ENCODE measurements at regions not wholly inside any gene's neighbourhood (a gene's known extent, or its start where the extent isn't known, plus 50 kb on each side); places are given as distances from the start of the nearest gene placed in this dataset.
"Not testable (repeated sequence)": the region's sequence is repeated elsewhere in the genome, so short reads cannot be mapped to it uniquely, and the experiment has no call there.

DNA sequence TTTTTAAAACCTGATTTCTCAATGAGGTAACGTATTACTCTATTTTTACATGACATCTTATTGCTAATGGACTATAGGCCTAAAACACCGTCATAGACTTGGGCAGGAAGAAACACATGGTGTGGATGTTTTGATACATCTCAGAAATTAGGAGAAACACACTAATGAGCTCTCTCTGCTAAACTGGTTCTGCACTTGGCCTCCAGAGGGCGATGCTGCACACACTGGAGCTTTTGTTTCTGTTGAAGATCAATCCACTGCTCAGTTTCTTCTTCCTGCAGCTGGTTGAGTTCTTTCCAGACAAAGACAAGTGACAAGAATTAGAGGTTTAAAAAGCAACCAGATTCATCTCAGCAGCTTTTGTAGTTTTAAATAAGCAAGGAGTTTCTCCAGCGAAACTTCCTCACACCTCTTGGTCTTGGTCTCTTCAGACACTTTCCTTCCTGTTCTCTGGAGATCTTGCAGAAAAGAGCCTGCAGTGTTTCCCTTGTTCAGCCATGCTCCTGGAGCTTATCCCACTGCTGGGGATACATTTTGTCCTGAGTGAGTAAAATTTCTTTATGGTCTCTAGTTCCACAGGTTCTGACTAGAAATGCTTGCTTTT is 178.5 kb upstream of the OR4E1 start:
- Histone ChIP-seq H3K27ac (ENCODE audit: low read depth, low read length) (no peak overlapping the region), H3F3A (ENCODE audit: control insufficient read depth, insufficient read depth) (no peaks in the 10 kb centered on the region), H3K9me3 (ENCODE audit: control insufficient read depth, insufficient read depth, low read length) (no peaks in the 10 kb centered on the region), H4K20me1 (ENCODE audit: control insufficient read depth, insufficient read depth, low read depth, low read length) (no peaks in the 10 kb centered on the region), H3K4me1 (ENCODE audit: control insufficient read depth, low read length) (no peaks in the 10 kb centered on the region), H3K36me3 (ENCODE audit: control insufficient read depth, low read length) (no peaks in the 10 kb centered on the region), H3K27me3 (ENCODE audit: control insufficient read depth, low read length) (peaks cover 5% of the 10 kb centered on the region), H3K4me3 (ENCODE audit: low read length) (no peak overlapping the region), H3K79me2 (ENCODE audit: control insufficient read depth, low read length) (no peaks in the 10 kb centered on the region), H3K9me2 (replicated peaks; ENCODE audit: control insufficient read depth, low read length) (no peaks in the 10 kb centered on the region), H3K4me2 (ENCODE audit: low read length) (no peak overlapping the region)
- no peak for TF ChIP-seq EZH2phosphoT487 (IDR thresholded peaks at IDR 0.05; ENCODE audit: borderline replicate concordance, low read length)
- TF ChIP-seq, protein P1, sequence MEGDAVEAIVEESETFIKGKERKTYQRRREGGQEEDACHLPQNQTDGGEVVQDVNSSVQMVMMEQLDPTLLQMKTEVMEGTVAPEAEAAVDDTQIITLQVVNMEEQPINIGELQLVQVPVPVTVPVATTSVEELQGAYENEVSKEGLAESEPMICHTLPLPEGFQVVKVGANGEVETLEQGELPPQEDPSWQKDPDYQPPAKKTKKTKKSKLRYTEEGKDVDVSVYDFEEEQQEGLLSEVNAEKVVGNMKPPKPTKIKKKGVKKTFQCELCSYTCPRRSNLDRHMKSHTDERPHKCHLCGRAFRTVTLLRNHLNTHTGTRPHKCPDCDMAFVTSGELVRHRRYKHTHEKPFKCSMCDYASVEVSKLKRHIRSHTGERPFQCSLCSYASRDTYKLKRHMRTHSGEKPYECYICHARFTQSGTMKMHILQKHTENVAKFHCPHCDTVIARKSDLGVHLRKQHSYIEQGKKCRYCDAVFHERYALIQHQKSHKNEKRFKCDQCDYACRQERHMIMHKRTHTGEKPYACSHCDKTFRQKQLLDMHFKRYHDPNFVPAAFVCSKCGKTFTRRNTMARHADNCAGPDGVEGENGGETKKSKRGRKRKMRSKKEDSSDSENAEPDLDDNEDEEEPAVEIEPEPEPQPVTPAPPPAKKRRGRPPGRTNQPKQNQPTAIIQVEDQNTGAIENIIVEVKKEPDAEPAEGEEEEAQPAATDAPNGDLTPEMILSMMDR (IDR thresholded peaks at IDR 0.05; ENCODE audit: low read depth, low read length, poor library complexity, severe bottlenecking) = peak; percentile 76

DNA sequence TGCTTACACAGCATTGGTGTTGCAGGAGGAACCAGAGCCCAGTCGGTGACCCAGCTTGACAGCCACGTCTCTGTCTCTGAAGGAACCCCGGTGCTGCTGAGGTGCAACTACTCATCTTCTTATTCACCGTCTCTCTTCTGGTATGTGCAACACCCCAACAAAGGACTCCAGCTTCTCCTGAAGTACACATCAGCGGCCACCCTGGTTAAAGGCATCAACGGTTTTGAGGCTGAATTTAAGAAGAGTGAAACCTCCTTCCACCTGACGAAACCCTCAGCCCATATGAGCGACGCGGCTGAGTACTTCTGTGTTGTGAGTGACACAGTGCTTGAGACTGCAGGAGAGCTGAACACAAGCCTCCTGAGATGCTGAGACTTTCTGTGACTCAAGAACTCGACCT is 173.3 kb upstream of the OR4E1 start:
- H3K36me3 ChIP-seq (ENCODE audit: control insufficient read depth, low read length); H3K9me2 ChIP-seq (replicated peaks; ENCODE audit: control insufficient read depth, low read length); H3K27me3 ChIP-seq (ENCODE audit: control insufficient read depth, low read length); H3K27ac ChIP-seq (ENCODE audit: low read depth, low read length); H4K20me1 ChIP-seq (ENCODE audit: control insufficient read depth, insufficient read depth, low read depth, low read length); H3K9me3 ChIP-seq (ENCODE audit: control insufficient read depth, insufficient read depth, low read length); H3F3A ChIP-seq (ENCODE audit: control insufficient read depth, insufficient read depth); H3K4me1 ChIP-seq (ENCODE audit: control insufficient read depth, low read length); H3K79me2 ChIP-seq (ENCODE audit: control insufficient read depth, low read length); H3K4me2 ChIP-seq (ENCODE audit: low read length); H3K4me3 ChIP-seq (ENCODE audit: low read length): not testable (repeated sequence)

DNA sequence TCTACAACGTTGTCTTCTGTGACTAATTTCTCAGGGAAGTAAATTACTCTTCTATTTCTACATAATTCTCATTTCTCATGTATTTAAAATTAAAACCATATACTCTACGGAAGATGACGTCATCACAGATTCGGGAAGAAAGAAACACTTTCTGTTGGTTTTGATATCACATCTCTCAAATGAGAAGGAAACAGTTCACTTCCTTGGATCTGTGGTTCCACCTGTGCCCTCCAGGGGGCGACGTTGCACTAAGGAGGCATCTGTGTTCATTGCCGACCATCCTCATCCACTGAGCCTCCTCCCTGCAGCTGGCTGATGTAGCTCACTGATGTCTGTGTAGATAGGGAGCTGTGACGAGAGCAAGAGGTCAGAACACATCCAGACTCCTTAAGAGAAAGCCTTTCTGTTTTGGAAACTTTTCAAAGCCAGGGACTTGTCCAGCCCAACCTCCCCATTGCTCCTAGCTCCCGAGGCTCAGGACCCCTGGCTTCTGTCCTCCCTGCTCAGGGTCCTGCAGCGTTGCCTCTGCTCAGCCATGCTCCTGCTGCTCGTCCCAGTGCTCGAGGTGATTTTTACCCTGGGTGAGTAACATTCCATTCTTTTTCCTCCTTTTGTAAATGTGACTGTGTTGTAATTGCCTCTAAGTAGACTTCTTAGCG is 172.7 kb upstream of the OR4E1 start:
- H3K4me1 ChIP-seq (ENCODE audit: control insufficient read depth, low read length) = no peaks in the 10 kb centered on the region
- no peaks in the 10 kb centered on the region for H3F3A ChIP-seq (ENCODE audit: control insufficient read depth, insufficient read depth)
- H4K20me1 ChIP-seq (ENCODE audit: control insufficient read depth, insufficient read depth, low read depth, low read length) = no peaks in the 10 kb centered on the region
- no peaks in the 10 kb centered on the region for H3K9me3 ChIP-seq (ENCODE audit: control insufficient read depth, insufficient read depth, low read length)
- no peak for TF ChIP-seq EZH2phosphoT487 (IDR thresholded peaks at IDR 0.05; ENCODE audit: borderline replicate concordance, low read length)
- TF ChIP-seq, protein P1 (IDR thresholded peaks at IDR 0.05; ENCODE audit: low read depth, low read length, poor library complexity, severe bottlenecking) = peak; percentile 82
- no peak overlapping the region for H3K4me2 ChIP-seq (ENCODE audit: low read length)
- H3K9me2 ChIP-seq (replicated peaks; ENCODE audit: control insufficient read depth, low read length) = no peaks in the 10 kb centered on the region
- H3K4me3 ChIP-seq (ENCODE audit: low read length) = no peak overlapping the region
- no peak overlapping the region for H3K27ac ChIP-seq (ENCODE audit: low read depth, low read length)
- H3K79me2 ChIP-seq (ENCODE audit: control insufficient read depth, low read length) = no peaks in the 10 kb centered on the region
- peaks cover 8% of the 10 kb centered on the region for H3K27me3 ChIP-seq (ENCODE audit: control insufficient read depth, low read length)
- H3K36me3 ChIP-seq (ENCODE audit: control insufficient read depth, low read length) = no peaks in the 10 kb centered on the region

DNA sequence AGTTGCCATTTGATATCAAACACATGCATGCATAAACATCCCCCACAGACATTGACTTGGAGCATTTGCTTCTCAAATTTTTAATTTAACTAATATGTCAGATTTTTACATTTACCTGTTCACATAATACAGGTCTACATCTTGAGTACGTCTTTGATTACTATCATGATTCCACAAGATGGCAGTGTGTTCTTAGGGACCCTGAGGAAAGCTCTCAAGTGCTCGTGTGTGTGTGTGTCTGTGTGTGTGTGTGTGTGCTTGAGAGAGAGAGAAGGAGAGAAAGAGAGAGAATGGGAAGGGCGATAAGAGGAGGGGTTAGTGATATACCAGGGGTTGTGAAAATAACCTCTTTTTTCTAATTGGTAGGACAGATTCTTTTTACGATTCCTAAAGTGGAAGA is 167.1 kb upstream of the OR4E1 start:
- Histone ChIP-seq H4K20me1 (ENCODE audit: control insufficient read depth, insufficient read depth, low read depth, low read length) (no peaks in the 10 kb centered on the region), H3K36me3 (ENCODE audit: control insufficient read depth, low read length) (no peaks in the 10 kb centered on the region), H3K4me3 (ENCODE audit: low read length) (no peak overlapping the region), H3F3A (ENCODE audit: control insufficient read depth, insufficient read depth) (no peaks in the 10 kb centered on the region), H3K27me3 (ENCODE audit: control insufficient read depth, low read length) (peaks cover 9% of the 10 kb centered on the region), H3K4me1 (ENCODE audit: control insufficient read depth, low read length) (no peaks in the 10 kb centered on the region), H3K79me2 (ENCODE audit: control insufficient read depth, low read length) (no peaks in the 10 kb centered on the region), H3K27ac (ENCODE audit: low read depth, low read length) (no peak overlapping the region), H3K4me2 (ENCODE audit: low read length) (no peak overlapping the region), H3K9me3 (ENCODE audit: control insufficient read depth, insufficient read depth, low read length) (peaks cover 7% of the 10 kb centered on the region; the same call in 1 of the 2 replicates), H3K9me2 (replicated peaks; ENCODE audit: control insufficient read depth, low read length) (no peaks in the 10 kb centered on the region)
- TF ChIP-seq, protein P1 (IDR thresholded peaks at IDR 0.05; ENCODE audit: low read depth, low read length, poor library complexity, severe bottlenecking) = peak; percentile 14
- TF ChIP-seq EZH2phosphoT487 (IDR thresholded peaks at IDR 0.05; ENCODE audit: borderline replicate concordance, low read length) = no peak

Measured in DOHH2 (cell line).